Testis (tissue), 2 donors: ENCODE measurements at regions not wholly inside any gene's neighbourhood (a gene's known extent, or its start where the extent isn't known, plus 50 kb on each side); places are given as distances from the start of the nearest gene placed in this dataset.

Source experiments
- CTCF ChIP-seq, 3 experiments: fragments of 450-650 bp in 2 of 3; fragments of 200-600 bp in 1 of 3; sonication (generic) in 1 of 3; IDR thresholded peaks; one replicate each; pipeline ENCODE4 v1.5.1; 2016 to 2019; ENCODE audit warnings: antibody characterized with exemption in 3 of 3, mild to moderate bottlenecking in 2 of 3, moderate library complexity in 1 of 3
- POLR2A ChIP-seq: fragments of 450-650 bp; IDR thresholded peaks from one replicate; pipeline ENCODE4 v1.6.1; 2017; ENCODE audit warnings: antibody characterized with exemption, mild to moderate bottlenecking, moderate library complexity

- TF ChIP-seq CTCF (IDR thresholded peaks at IDR 0.05) (no peak), POLR2A (no peak)
These were observed 336.8 kb upstream of the SLC30A5 start for GRCh38 chr5:68757006-68757405.
